Karpas-422 (cell line): ENCODE measurements at regions not wholly inside any gene's neighbourhood (a gene's known extent, or its start where the extent isn't known, plus 50 kb on each side); places are given as distances from the start of the nearest gene placed in this dataset.
"Not testable (repeated sequence)": the region's sequence is repeated elsewhere in the genome, so short reads cannot be mapped to it uniquely, and the experiment has no call there.

ENCODE experiments used
- DNase-seq: peaks from one replicate; pipeline ENCODE4 v3.0.0-alpha.2; 2015
- H2AFZ ChIP-seq: fragments of 200-600 bp; sonication (generic); 2 replicates; pipeline ENCODE4 v1.6.1; 2014; ENCODE audit warnings: antibody characterized with exemption, low read length, mixed read lengths
- H3K27ac ChIP-seq: fragments of 200-600 bp; sonication (generic); 2 replicates; pipeline ENCODE4 v1.5.1; 2014; ENCODE audit warnings: mild to moderate bottlenecking, low read length, moderate library complexity
- H3K27me3 ChIP-seq: fragments of 200-600 bp; sonication (generic); 2 replicates; pipeline ENCODE4 v1.6.1; 2014; ENCODE audit warnings: low read length, mixed read lengths
- H3K36me3 ChIP-seq: fragments of 200-600 bp; sonication (generic); 2 replicates; pipeline ENCODE4 v1.6.1; 2014; ENCODE audit warnings: low read length, mixed read lengths; ENCODE audit not compliant: insufficient read depth
- H3K4me1 ChIP-seq: fragments of 200-600 bp; sonication (generic); 2 replicates; pipeline ENCODE4 v1.6.1; 2014; ENCODE audit warnings: mild to moderate bottlenecking, low read length, mixed read lengths
- H3K4me2 ChIP-seq: fragments of 200-600 bp; sonication (generic); 2 replicates; pipeline ENCODE4 v1.6.1; 2014; ENCODE audit warnings: low read length, low read depth, mild to moderate bottlenecking; ENCODE audit not compliant: poor library complexity, severe bottlenecking
- H3K4me3 ChIP-seq: fragments of 200-600 bp; sonication (generic); 2 replicates; pipeline ENCODE4 v1.5.1; 2014; ENCODE audit warnings: mild to moderate bottlenecking, antibody characterized with exemption, low read length, mixed read lengths
- H3K79me2 ChIP-seq: fragments of 200-600 bp; sonication (generic); 2 replicates; pipeline ENCODE4 v1.6.1; 2014; ENCODE audit warnings: mild to moderate bottlenecking, low read length, mixed read lengths
- H3K9ac ChIP-seq: fragments of 200-600 bp; sonication (generic); 2 replicates; pipeline ENCODE4 v1.6.0; 2014; ENCODE audit warnings: low read length
- H3K9me2 ChIP-seq: fragments of 200-600 bp; sonication (generic), shearing (Covaris generic); replicated peaks from 2 replicates; pipeline ENCODE4 v1.6.0; 2014; ENCODE audit warnings: mild to moderate bottlenecking, low read length, moderate library complexity; ENCODE audit not compliant: insufficient read depth
- H3K9me3 ChIP-seq: fragments of 300-700, 200-600 bp; sonication (generic); 2 replicates; pipeline ENCODE4 v1.6.1; 2014; ENCODE audit warnings: low read length, mixed read lengths
- H4K20me1 ChIP-seq: fragments of 200-600 bp; sonication (generic); 2 replicates; pipeline ENCODE4 v1.6.1; 2014; ENCODE audit warnings: mild to moderate bottlenecking, antibody characterized with exemption, low read length, low read depth; ENCODE audit not compliant: insufficient read depth

DNA sequence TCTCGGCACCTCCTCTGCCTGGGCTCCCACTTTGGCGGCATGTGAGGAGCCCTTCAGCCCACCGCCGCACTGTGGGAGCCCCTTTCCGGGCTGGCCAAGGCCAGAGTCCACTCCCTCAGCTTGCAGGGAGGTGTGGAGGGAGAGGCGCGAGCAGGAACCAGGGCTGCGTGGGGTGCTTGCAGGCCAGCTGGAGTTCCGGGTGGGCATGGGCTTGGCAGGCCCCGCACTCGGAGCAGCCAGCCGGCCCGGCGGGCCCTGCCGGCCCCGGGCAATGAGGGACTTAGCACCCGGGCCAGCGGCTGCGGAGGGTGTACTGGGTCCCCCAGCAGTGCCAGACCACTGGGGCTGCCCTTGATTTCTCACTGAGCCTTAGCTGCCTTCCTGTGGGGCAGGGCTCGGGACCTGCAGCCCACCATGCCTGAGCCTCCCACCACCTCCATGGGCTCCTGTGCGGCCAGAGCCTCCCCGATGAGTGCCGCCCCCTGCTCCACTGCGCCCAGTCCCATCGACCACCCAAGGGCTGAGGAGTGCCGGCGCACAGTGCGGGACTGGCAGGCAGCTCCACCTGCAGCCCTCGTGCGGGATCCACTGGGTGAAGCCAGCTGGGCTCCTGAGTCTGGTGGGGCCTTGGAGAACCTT is 361.9 kb upstream of the API5 start:
- not testable (repeated sequence) for H3K4me3 ChIP-seq, H3K4me2 ChIP-seq, DNase-seq, H2AFZ ChIP-seq, H4K20me1 ChIP-seq, H3K9me2 ChIP-seq, H3K36me3 ChIP-seq, H3K9ac ChIP-seq, H3K9me3 ChIP-seq, H3K79me2 ChIP-seq, H3K27me3 ChIP-seq, H3K4me1 ChIP-seq, H3K27ac ChIP-seq

DNA sequence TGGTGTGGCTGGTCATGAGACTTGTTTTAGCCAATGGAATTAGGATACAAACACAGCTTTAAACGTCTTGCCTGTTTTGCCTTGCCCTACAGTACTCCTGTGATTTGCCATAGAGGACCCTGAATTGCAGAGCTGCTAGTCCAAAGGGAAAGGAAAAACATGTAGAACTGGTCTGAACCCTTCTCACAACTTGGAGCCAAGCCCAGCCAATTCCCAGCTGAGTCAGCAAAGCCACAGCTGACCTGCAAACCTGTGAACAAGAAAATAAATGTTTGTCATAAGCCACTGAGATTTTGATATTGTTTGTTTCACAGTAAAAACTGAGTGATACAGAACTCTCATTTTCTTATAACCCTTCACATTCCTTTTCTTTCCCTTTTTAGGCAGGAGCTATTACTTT is 360.5 kb upstream of the API5 start:
- no peaks in the 10 kb centered on the region for H3K27me3 ChIP-seq
- no peaks in the 10 kb centered on the region for H3K4me1 ChIP-seq
- no peaks in the 10 kb centered on the region for H3K36me3 ChIP-seq
- H3K4me2 ChIP-seq = no peak overlapping the region
- H3K27ac ChIP-seq = no peak overlapping the region
- H3K4me3 ChIP-seq = no peak overlapping the region
- H3K79me2 ChIP-seq = no peaks in the 10 kb centered on the region
- no peaks in the 10 kb centered on the region for H4K20me1 ChIP-seq
- no peak for DNase-seq
- no peak overlapping the region for H2AFZ ChIP-seq
- no peak overlapping the region for H3K9ac ChIP-seq
- H3K9me2 ChIP-seq = no peaks in the 10 kb centered on the region
- no peaks in the 10 kb centered on the region for H3K9me3 ChIP-seq

DNA sequence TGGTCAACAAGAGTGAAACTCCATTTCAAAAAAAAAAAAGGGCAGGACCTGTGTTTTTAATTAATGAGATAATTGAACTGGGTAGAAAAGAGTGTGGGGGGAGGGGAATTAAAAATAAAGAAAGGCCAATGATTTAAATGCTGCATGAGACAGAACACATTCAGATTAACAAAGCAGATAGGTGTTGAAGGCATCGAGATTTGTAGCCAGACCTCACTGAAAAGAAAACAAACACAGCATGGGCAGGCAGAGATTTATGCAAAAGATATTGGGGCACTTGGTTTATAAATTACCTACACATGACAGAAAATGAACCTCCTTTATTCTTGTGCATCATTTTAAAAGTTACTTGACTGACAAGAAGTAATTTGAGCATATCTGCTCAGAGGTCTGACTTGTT is 354.0 kb upstream of the API5 start:
- no peaks in the 10 kb centered on the region for H3K4me1 ChIP-seq
- H3K4me3 ChIP-seq = no peak overlapping the region

DNA sequence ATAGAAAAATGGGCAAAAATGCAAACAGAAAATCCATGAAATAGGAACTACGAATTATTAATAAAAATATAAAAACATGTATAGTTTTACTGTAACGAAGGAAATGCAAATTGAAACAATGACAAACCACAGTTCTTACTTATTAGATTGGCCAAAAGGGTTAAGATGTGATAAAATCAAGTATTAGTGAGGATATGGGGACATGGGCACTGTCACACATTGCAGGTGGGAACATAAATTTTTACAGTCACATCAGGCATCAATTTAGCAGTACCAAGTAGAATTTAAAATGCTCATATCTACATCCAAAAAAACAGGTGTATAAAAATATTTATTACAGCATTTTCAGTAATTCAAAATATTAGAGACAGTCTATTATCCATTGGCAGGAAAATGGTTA is 353.2 kb upstream of the API5 start:
- Histone ChIP-seq H3K4me1 (no peaks in the 10 kb centered on the region), H3K9me3 (no peaks in the 10 kb centered on the region), H3K36me3 (no peaks in the 10 kb centered on the region), H3K79me2 (no peaks in the 10 kb centered on the region), H3K4me3 (no peak overlapping the region), H3K4me2 (no peak overlapping the region), H3K9ac (no peak overlapping the region), H3K27ac (no peak overlapping the region), H4K20me1 (no peaks in the 10 kb centered on the region), H2AFZ (no peak overlapping the region), H3K9me2 (no peaks in the 10 kb centered on the region), H3K27me3 (no peaks in the 10 kb centered on the region)
- DNase-seq = no peak

More for the DNA sequence above, 354.0 kb upstream of the API5 start:
- no peaks in the 10 kb centered on the region for H3K9me2 ChIP-seq
- H2AFZ ChIP-seq = no peak overlapping the region
- H3K27me3 ChIP-seq = no peaks in the 10 kb centered on the region
- no peaks in the 10 kb centered on the region for H3K9me3 ChIP-seq
- no peak overlapping the region for H3K9ac ChIP-seq
- no peaks in the 10 kb centered on the region for H3K36me3 ChIP-seq
- DNase-seq = no peak
- H3K4me2 ChIP-seq = no peak overlapping the region
- no peaks in the 10 kb centered on the region for H4K20me1 ChIP-seq
- no peak overlapping the region for H3K27ac ChIP-seq
- H3K79me2 ChIP-seq = no peaks in the 10 kb centered on the region

- no peaks in the 10 kb centered on the region for H3K4me1 ChIP-seq
- no peak for DNase-seq
- no peaks in the 10 kb centered on the region for H3K9me3 ChIP-seq
- H3K27ac ChIP-seq = no peak overlapping the region
- no peak overlapping the region for H3K9ac ChIP-seq
- H3K4me3 ChIP-seq = no peak overlapping the region
- H4K20me1 ChIP-seq = no peaks in the 10 kb centered on the region
- no peak overlapping the region for H2AFZ ChIP-seq
- no peaks in the 10 kb centered on the region for H3K36me3 ChIP-seq
- H3K79me2 ChIP-seq = no peaks in the 10 kb centered on the region
- no peaks in the 10 kb centered on the region for H3K9me2 ChIP-seq
- H3K4me2 ChIP-seq = no peak overlapping the region
- no peaks in the 10 kb centered on the region for H3K27me3 ChIP-seq
Measured at GRCh38 chr11:42960521-42961088, 351.2 kb upstream of the API5 start.

DNA sequence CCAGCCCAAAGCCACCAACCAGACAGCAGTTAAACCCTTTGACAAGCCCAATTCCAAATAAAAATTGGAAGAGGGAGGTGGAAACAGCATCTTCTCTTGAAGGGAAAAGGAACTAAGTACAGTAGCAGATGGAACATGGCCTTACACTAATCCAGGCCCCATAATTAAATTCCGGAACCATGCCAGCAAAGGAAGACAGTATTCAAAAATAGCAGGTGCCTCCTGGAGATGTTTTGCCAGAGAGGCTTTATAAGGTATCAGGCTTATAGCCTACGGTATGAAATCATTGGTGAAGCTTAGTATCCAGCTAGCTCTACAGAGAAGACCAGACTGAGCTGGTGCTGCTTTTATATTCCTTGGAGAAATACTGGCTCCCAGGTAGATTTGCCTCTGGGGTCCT is 344.1 kb upstream of the API5 start:
- no peak for DNase-seq
- H3K9me2 ChIP-seq = no peaks in the 10 kb centered on the region
- H2AFZ ChIP-seq = no peak overlapping the region
- H3K9me3 ChIP-seq = no peaks in the 10 kb centered on the region
- no peak overlapping the region for H3K27ac ChIP-seq
- no peaks in the 10 kb centered on the region for H3K27me3 ChIP-seq
- peaks cover 4% of the 10 kb centered on the region; the same call in 1 of the 2 replicates for H3K4me1 ChIP-seq
- H3K4me3 ChIP-seq = no peak overlapping the region
- no peaks in the 10 kb centered on the region for H3K79me2 ChIP-seq
- H3K4me2 ChIP-seq = no peak overlapping the region
- H4K20me1 ChIP-seq = no peaks in the 10 kb centered on the region
- H3K9ac ChIP-seq = no peak overlapping the region
- H3K36me3 ChIP-seq = no peaks in the 10 kb centered on the region

DNA sequence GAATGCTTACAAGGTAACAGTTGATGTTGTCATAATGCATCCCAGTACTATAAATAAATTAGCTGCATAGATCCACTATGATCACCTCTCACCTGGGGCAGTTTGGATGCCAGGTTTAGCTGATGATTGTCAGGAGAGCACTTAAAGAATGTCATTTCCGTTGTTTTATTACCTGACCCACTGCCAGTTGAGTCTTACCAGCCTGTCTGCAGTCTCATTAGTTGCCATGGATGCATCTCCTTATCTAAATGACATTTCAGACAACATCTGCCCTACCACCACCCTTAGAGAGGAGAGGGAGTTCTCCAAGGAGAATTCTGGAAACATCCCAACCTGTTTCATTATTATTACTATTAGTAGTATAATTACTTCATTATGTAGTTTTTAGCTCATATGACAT is 339.1 kb upstream of the API5 start:
- Histone ChIP-seq H3K27me3 (no peaks in the 10 kb centered on the region), H2AFZ (no peak overlapping the region), H4K20me1 (no peaks in the 10 kb centered on the region), H3K36me3 (no peaks in the 10 kb centered on the region), H3K4me2 (no peak overlapping the region), H3K9ac (no peak overlapping the region), H3K4me1 (peaks cover 4% of the 10 kb centered on the region; the same call in 1 of the 2 replicates), H3K27ac (no peak overlapping the region), H3K9me3 (no peaks in the 10 kb centered on the region), H3K4me3 (no peak overlapping the region), H3K79me2 (no peaks in the 10 kb centered on the region), H3K9me2 (no peaks in the 10 kb centered on the region)
- DNase-seq = no peak

DNA sequence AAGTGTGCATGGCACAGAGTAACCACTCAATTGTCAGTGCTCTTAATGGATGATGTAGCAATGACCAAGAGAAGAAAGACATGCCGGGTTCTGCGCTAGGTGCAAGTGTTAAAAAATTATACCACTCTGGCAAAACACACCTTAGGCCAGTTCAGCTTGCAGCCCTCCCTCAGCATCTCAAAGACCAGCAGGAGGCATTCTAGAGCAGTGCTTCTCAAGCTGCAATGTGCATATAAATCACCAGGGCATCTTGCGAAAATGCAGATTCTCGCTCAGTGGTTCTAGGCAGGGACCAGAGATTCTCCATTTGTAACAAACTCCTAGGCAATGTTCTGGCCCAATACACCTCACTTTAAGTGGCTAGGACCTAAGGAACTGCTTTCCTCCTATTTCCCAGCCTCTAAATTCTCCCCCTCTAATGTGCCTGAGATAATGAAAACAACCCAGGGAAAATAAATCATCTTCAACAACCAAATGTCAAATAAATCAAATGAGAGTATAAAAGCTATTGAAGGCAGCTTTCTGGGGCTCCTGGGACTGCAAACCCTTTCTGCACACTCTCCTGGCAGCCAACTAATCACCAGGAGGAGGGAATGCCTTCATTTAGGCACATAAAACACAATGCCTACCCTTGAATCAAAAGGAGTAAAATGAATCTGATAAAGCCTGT is 337.2 kb upstream of the API5 start:
- no peaks in the 10 kb centered on the region for H3K27me3 ChIP-seq
- H4K20me1 ChIP-seq = no peaks in the 10 kb centered on the region
- no peaks in the 10 kb centered on the region for H3K36me3 ChIP-seq
- no peaks in the 10 kb centered on the region for H3K9me2 ChIP-seq
- H3K4me1 ChIP-seq = peaks cover 4% of the 10 kb centered on the region; the same call in 1 of the 2 replicates
- no peaks in the 10 kb centered on the region for H3K79me2 ChIP-seq
- H3K4me2 ChIP-seq = no peak overlapping the region
- no peak overlapping the region for H3K27ac ChIP-seq
- no peaks in the 10 kb centered on the region for H3K9me3 ChIP-seq
- no peak overlapping the region for H3K9ac ChIP-seq
- peak; percentile 62 for DNase-seq
- H2AFZ ChIP-seq = no peak overlapping the region
- no peak overlapping the region for H3K4me3 ChIP-seq
